Neural progenitor cell (in vitro differentiated cells): ENCODE measurements at regions not wholly inside any gene's neighbourhood (a gene's known extent, or its start where the extent isn't known, plus 50 kb on each side); places are given as distances from the start of the nearest gene placed in this dataset.

Source experiments
- DNase-seq: peaks from one replicate; pipeline ENCODE4 v3.0.0-alpha.2; 2016; ENCODE audit warnings: low spot score
- H2AFZ ChIP-seq: fragments of 200-600 bp; sonication (generic); replicated peaks from 2 replicates; pipeline ENCODE4 v1.6.1; 2016; ENCODE audit warnings: antibody characterized with exemption
- H3F3A ChIP-seq: fragments of 200-600 bp; sonication (generic); 2 replicates; pipeline ENCODE4 v1.6.1; 2016; ENCODE audit warnings: antibody characterized with exemption, low read depth
- H3K27ac ChIP-seq: fragments of 200-600 bp; sonication (generic); 2 replicates; pipeline ENCODE4 v1.5.1; 2016; ENCODE audit warnings: mild to moderate bottlenecking
- H3K27me3 ChIP-seq: fragments of 200-600 bp; sonication (generic); 2 replicates; pipeline ENCODE4 v1.6.1; 2016; ENCODE audit warnings: mild to moderate bottlenecking, moderate library complexity
- H3K36me3 ChIP-seq: fragments of 200-600 bp; sonication (generic); 2 replicates; pipeline ENCODE4 v1.5.1; 2016
- H3K4me1 ChIP-seq: fragments of 200-600 bp; sonication (generic); 2 replicates; pipeline ENCODE4 v1.6.1; 2016; ENCODE audit warnings: mixed run types
- H3K4me2 ChIP-seq: fragments of 200-600 bp; sonication (generic); 2 replicates; pipeline ENCODE4 v1.6.1; 2016
- H3K4me3 ChIP-seq: fragments of 200-600 bp; sonication (generic); 2 replicates; pipeline ENCODE4 v1.5.1; 2016
- H3K79me2 ChIP-seq: fragments of 200-600 bp; sonication (generic); 2 replicates; pipeline ENCODE4 v1.6.1; 2016; ENCODE audit warnings: low read depth
- H3K9ac ChIP-seq: fragments of 200-600 bp; sonication (generic); 2 replicates; pipeline ENCODE4 v1.6.1; 2016
- H3K9me3 ChIP-seq: fragments of 200-600 bp; sonication (generic); 2 replicates; pipeline ENCODE4 v1.5.1; 2016; ENCODE audit warnings: low read depth
- H4K20me1 ChIP-seq: fragments of 200-600 bp; sonication (generic); 2 replicates; pipeline ENCODE4 v1.6.1; 2016; ENCODE audit warnings: low read depth
- H3K27ac Mint-ChIP-seq: 3 replicates; pipeline ENCODE4 v1.8.0; 2021; ENCODE audit warnings: mixed read lengths
- H3K27me3 Mint-ChIP-seq: 2 replicates; pipeline ENCODE4 v1.8.0; 2022; ENCODE audit warnings: low read depth, mild to moderate bottlenecking, inconsistent platforms, moderate library complexity, mixed read lengths; ENCODE audit not compliant: insufficient read depth
- H3K36me3 Mint-ChIP-seq: 3 replicates; pipeline ENCODE4 v1.8.0; 2021; ENCODE audit warnings: mixed read lengths
- H3K4me1 Mint-ChIP-seq: 3 replicates; pipeline ENCODE4 v1.8.0; 2021; ENCODE audit warnings: mixed read lengths
- H3K4me3 Mint-ChIP-seq: 3 replicates; pipeline ENCODE4 v1.8.0; 2021; ENCODE audit warnings: mild to moderate bottlenecking, moderate library complexity, mixed read lengths
- H3K9me3 Mint-ChIP-seq: 3 replicates; pipeline ENCODE4 v1.8.0; 2020; ENCODE audit warnings: mixed read lengths
- EZH2 ChIP-seq: fragments of 200-600 bp; sonication (generic); IDR thresholded peaks from 2 replicates; pipeline ENCODE4 v1.6.1; 2017; ENCODE audit warnings: antibody characterized with exemption, mild to moderate bottlenecking, moderate library complexity
- EZH2phosphoT487 ChIP-seq: fragments of 200-600 bp; sonication (generic); IDR thresholded peaks from 2 replicates; pipeline ENCODE4 v1.6.1; 2017; ENCODE audit warnings: antibody characterized with exemption
- TF ChIP-seq, protein P1 (sequence below): fragments of 200-600 bp; sonication (generic); IDR thresholded peaks from 2 replicates; pipeline ENCODE4 v1.5.1; 2017; ENCODE audit warnings: antibody characterized with exemption, mild to moderate bottlenecking

DNA sequence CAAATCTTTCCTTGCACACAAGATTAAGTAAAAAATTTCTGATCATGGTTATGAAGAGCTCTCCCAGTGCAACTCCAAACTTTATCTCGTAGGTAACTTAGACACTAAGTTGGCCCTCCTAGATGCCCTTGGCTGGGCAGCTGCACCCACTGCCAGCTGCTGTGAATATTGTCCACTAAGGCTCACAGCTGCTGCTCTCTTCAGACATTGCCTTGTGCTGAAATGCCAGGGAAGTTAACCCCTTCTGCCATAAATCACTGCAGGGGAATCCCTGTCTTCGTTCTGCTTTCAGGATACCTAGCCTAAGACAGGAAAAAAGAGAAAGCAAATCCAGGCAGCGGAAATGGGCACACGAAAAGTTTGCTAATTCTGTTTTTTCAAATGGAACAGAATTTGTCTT lies 106.4 kb downstream of the IRX5 start:
- TF ChIP-seq, protein P1, sequence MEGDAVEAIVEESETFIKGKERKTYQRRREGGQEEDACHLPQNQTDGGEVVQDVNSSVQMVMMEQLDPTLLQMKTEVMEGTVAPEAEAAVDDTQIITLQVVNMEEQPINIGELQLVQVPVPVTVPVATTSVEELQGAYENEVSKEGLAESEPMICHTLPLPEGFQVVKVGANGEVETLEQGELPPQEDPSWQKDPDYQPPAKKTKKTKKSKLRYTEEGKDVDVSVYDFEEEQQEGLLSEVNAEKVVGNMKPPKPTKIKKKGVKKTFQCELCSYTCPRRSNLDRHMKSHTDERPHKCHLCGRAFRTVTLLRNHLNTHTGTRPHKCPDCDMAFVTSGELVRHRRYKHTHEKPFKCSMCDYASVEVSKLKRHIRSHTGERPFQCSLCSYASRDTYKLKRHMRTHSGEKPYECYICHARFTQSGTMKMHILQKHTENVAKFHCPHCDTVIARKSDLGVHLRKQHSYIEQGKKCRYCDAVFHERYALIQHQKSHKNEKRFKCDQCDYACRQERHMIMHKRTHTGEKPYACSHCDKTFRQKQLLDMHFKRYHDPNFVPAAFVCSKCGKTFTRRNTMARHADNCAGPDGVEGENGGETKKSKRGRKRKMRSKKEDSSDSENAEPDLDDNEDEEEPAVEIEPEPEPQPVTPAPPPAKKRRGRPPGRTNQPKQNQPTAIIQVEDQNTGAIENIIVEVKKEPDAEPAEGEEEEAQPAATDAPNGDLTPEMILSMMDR: no peak
- H3K4me3 Mint-ChIP-seq: no peak overlapping the region
- H3K27me3 Mint-ChIP-seq: peaks cover 4% of the 10 kb centered on the region
- no peaks in the 10 kb centered on the region for H4K20me1 ChIP-seq
- no peak overlapping the region for H3K27ac Mint-ChIP-seq
- H3K79me2 ChIP-seq: no peaks in the 10 kb centered on the region
- H3K9me3 Mint-ChIP-seq: no peaks in the 10 kb centered on the region
- no peaks in the 10 kb centered on the region for H3K4me1 ChIP-seq
- no peak overlapping the region for H3K4me3 ChIP-seq
- no peaks in the 10 kb centered on the region for H3K9me3 ChIP-seq
- no peak overlapping the region for H3K9ac ChIP-seq
- no peak overlapping the region for H3K4me2 ChIP-seq
- H3F3A ChIP-seq: no peaks in the 10 kb centered on the region
- H3K4me1 Mint-ChIP-seq: peaks cover 6% of the 10 kb centered on the region
- H3K27ac ChIP-seq: no peak overlapping the region
- no peaks in the 10 kb centered on the region for H3K36me3 Mint-ChIP-seq
- H3K27me3 ChIP-seq: no peaks in the 10 kb centered on the region
- no peak overlapping the region for H2AFZ ChIP-seq
- H3K36me3 ChIP-seq: no peaks in the 10 kb centered on the region
- DNase-seq: no peak

GRCh38 chr16:55037966-55038365 lies 107.3 kb downstream of the IRX5 start:
- Mint-ChIP-seq H3K27me3 (peaks cover 2% of the 10 kb centered on the region), H3K4me1 (peaks cover 6% of the 10 kb centered on the region), H3K9me3 (no peaks in the 10 kb centered on the region), H3K36me3 (no peaks in the 10 kb centered on the region), H3K27ac (no peak overlapping the region), H3K4me3 (no peak overlapping the region)
- TF ChIP-seq EZH2: no peak
- Histone ChIP-seq H3K4me1 (no peaks in the 10 kb centered on the region), H3K79me2 (no peaks in the 10 kb centered on the region), H3K9ac (no peak overlapping the region), H3K9me3 (no peaks in the 10 kb centered on the region), H3K36me3 (no peaks in the 10 kb centered on the region), H3K4me2 (no peak overlapping the region), H3F3A (no peaks in the 10 kb centered on the region), H2AFZ (no peak overlapping the region), H3K27me3 (no peaks in the 10 kb centered on the region), H4K20me1 (no peaks in the 10 kb centered on the region), H3K4me3 (no peak overlapping the region), H3K27ac (no peak overlapping the region)
- no peak for DNase-seq

- no peaks in the 10 kb centered on the region for H3K36me3 Mint-ChIP-seq
- H3K27me3 Mint-ChIP-seq: peaks cover 2% of the 10 kb centered on the region
Measured at GRCh38 chr16:55039042-55039441, 108.4 kb downstream of the IRX5 start.

DNA sequence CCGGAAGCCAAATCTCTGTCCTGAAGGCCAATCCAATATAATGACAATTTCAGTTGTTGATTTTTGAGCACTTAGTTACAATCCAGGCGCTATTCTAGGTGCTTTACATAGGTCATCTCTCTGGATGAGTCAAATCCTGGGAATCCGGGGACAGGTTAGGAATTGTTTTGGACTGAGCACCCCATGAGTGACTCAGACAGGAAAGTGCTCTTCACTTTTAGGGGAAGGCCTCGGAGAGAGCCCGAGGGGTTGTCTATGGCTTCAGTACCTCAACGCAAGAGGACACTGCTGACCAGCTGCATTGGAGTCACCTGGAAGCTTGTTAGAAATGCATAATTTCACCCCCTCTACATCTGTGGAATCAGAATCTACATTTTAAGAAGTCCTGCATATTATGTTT lies 108.8 kb downstream of the IRX5 start:
- H3K4me3 ChIP-seq: no peak overlapping the region
- H3K27me3 Mint-ChIP-seq: peaks cover 2% of the 10 kb centered on the region
- DNase-seq: no peak

More at GRCh38 chr16:55039042-55039441, 108.4 kb downstream of the IRX5 start:
- no peak overlapping the region for H3K4me2 ChIP-seq
- TF ChIP-seq EZH2phosphoT487 (no peak), EZH2 (no peak)
- TF ChIP-seq, protein P1: no peak
- Mint-ChIP-seq H3K4me3 (no peak overlapping the region), H3K4me1 (peaks cover 6% of the 10 kb centered on the region), H3K9me3 (no peaks in the 10 kb centered on the region), H3K27ac (no peak overlapping the region)
- no peaks in the 10 kb centered on the region for H3K79me2 ChIP-seq
- no peaks in the 10 kb centered on the region for H3K27me3 ChIP-seq
- DNase-seq: no peak
- no peak overlapping the region for H2AFZ ChIP-seq
- H3F3A ChIP-seq: no peaks in the 10 kb centered on the region
- H3K4me3 ChIP-seq: no peak overlapping the region
- no peaks in the 10 kb centered on the region for H3K4me1 ChIP-seq
- no peak overlapping the region for H3K27ac ChIP-seq
- no peaks in the 10 kb centered on the region for H4K20me1 ChIP-seq
- no peaks in the 10 kb centered on the region for H3K9me3 ChIP-seq
- no peaks in the 10 kb centered on the region for H3K36me3 ChIP-seq
- H3K9ac ChIP-seq: no peak overlapping the region

More for the DNA sequence above, 108.8 kb downstream of the IRX5 start:
- no peaks in the 10 kb centered on the region for H3K9me3 Mint-ChIP-seq
- Histone ChIP-seq H3K4me2 (no peak overlapping the region), H4K20me1 (no peaks in the 10 kb centered on the region), H2AFZ (no peak overlapping the region), H3K36me3 (no peaks in the 10 kb centered on the region), H3F3A (no peaks in the 10 kb centered on the region), H3K27ac (no peak overlapping the region), H3K79me2 (no peaks in the 10 kb centered on the region), H3K9me3 (no peaks in the 10 kb centered on the region), H3K4me1 (no peaks in the 10 kb centered on the region), H3K27me3 (no peaks in the 10 kb centered on the region), H3K9ac (no peak overlapping the region)
- H3K4me1 Mint-ChIP-seq: peaks cover 6% of the 10 kb centered on the region
- TF ChIP-seq, protein P1: no peak
- TF ChIP-seq EZH2phosphoT487: no peak
- no peak for TF ChIP-seq EZH2
- no peak overlapping the region for H3K4me3 Mint-ChIP-seq
- no peaks in the 10 kb centered on the region for H3K36me3 Mint-ChIP-seq
- no peak overlapping the region for H3K27ac Mint-ChIP-seq
